B cell (primary cell): ENCODE measurements at regions not wholly inside any gene's neighbourhood (a gene's known extent, or its start where the extent isn't known, plus 50 kb on each side); places are given as distances from the start of the nearest gene placed in this dataset.

ENCODE experiments used
- ATAC-seq: fragments of 200-7000 bp; cut with Tn5 transposase; one replicate; pipeline ENCODE4 v1.10.0; 2021; ENCODE audit warnings: low read depth, mild to moderate bottlenecking, moderate number of reproducible peaks, moderate library complexity
- CTCF ChIA-PET: fragments of 350-600 bp; sonication (Branson Sonifier 250); formaldehyde crosslinking; loops from one replicate; lab custom pipeline; 2021; ENCODE audit warnings: antibody characterized with exemption, inconsistent platforms; lab: Charles Lee
- POLR2A ChIA-PET: fragments of 350-600 bp; sonication (Branson Sonifier 250); formaldehyde crosslinking; loops from one replicate; lab custom pipeline; 2021; ENCODE audit warnings: antibody characterized with exemption; lab: Charles Lee
- DNase-seq: peaks from one replicate; pipeline ENCODE4 v3.0.0; 2013
- H2AFZ ChIP-seq: 2 replicates; pipeline ENCODE4 v1.6.1; 2012; ENCODE audit warnings: mild to moderate bottlenecking, low read depth, low read length; ENCODE audit not compliant: insufficient read depth, poor library complexity, severe bottlenecking
- H3K27ac ChIP-seq, 2 donors: 1 replicate in 1 of 2; 2 replicates in 1 of 2; pipeline ENCODE4 v1.5.1; 2012 to 2013; ENCODE audit warnings: low read length in 2 of 2, mild to moderate bottlenecking in 2 of 2, moderate library complexity in 1 of 2
- H3K27me3 ChIP-seq, 4 experiments: fragments of 200-600 bp in 1 of 4; sonication (generic) in 1 of 4; replicated peaks in 1 of 4; 1 replicate in 2 of 4; 2 replicates in 2 of 4; pipeline versions ENCODE4 v1.6.1 to v1.7.0; 2013 to 2016; ENCODE audit warnings: low read length in 3 of 4, mild to moderate bottlenecking in 2 of 4, mixed read lengths in 1 of 4, moderate library complexity in 1 of 4; ENCODE audit not compliant: insufficient read depth in 4 of 4, control insufficient read depth in 3 of 4; ENCODE audit errors: control extremely low read depth in 1 of 4
- H3K36me3 ChIP-seq, 2 experiments: replicated peaks in 1 of 2; 1 replicate in 1 of 2; 2 replicates in 1 of 2; pipeline versions ENCODE4 v1.6.1 to v1.7.1; 2013; ENCODE audit warnings: low read length in 1 of 2; ENCODE audit not compliant: insufficient read depth in 2 of 2, control insufficient read depth in 1 of 2; ENCODE audit errors: control extremely low read depth in 1 of 2, extremely low read depth in 1 of 2
- H3K4me1 ChIP-seq, 2 donors: fragments of 200-600 bp in 1 of 2; sonication (generic) in 1 of 2; 1 replicate in 1 of 2; 2 replicates in 1 of 2; pipeline versions ENCODE4 v1.5.1 to v1.6.1; 2013 to 2017; ENCODE audit warnings: low read length in 2 of 2; ENCODE audit not compliant: control insufficient read depth in 2 of 2, insufficient read depth in 2 of 2
- H3K4me2 ChIP-seq: replicated peaks from 2 replicates; pipeline ENCODE3; 2012; ENCODE audit warnings: mild to moderate bottlenecking, low read depth, low read length; ENCODE audit not compliant: poor library complexity, severe bottlenecking
- H3K4me3 ChIP-seq, 5 experiments: fragments of 200-600 bp in 1 of 5; sonication (generic) in 1 of 5; 1 replicate in 3 of 5; 2 replicates in 2 of 5; pipeline versions ENCODE4 v1.5.1 to v1.7.0; 2011 to 2016; ENCODE audit warnings: low read length in 4 of 5, mild to moderate bottlenecking in 4 of 5, low read depth in 2 of 5, control low read depth in 1 of 5, moderate library complexity in 1 of 5; ENCODE audit not compliant: insufficient read depth in 1 of 5; ENCODE audit errors: control extremely low read depth in 1 of 5, extremely low read depth in 1 of 5
- H3K79me2 ChIP-seq: fragments of 200-600 bp; sonication (generic); one replicate; pipeline ENCODE4 v1.6.0; 2016; ENCODE audit warnings: low read length; ENCODE audit not compliant: control insufficient read depth, insufficient read depth
- H3K9ac ChIP-seq: fragments of 200-600 bp; sonication (generic); 2 replicates; pipeline ENCODE4 v1.6.1; 2017; ENCODE audit warnings: mild to moderate bottlenecking, low read length, moderate library complexity
- H3K9me3 ChIP-seq, 3 donors: one replicate each; pipeline versions ENCODE4 v1.6.1 to v1.7.1; 2013; ENCODE audit warnings: low read length in 2 of 3; ENCODE audit not compliant: control insufficient read depth in 2 of 3, insufficient read depth in 1 of 3; ENCODE audit errors: control extremely low read depth in 1 of 3
- H4K20me1 ChIP-seq: 2 replicates; pipeline ENCODE4 v1.6.0; 2012; ENCODE audit warnings: mild to moderate bottlenecking, low read length; ENCODE audit not compliant: insufficient read depth, control insufficient read depth, poor library complexity, severe bottlenecking
- H3K27ac Mint-ChIP-seq: one replicate; pipeline ENCODE4 v1.8.0; 2021; ENCODE audit warnings: mixed read lengths
- H3K27me3 Mint-ChIP-seq: one replicate; pipeline ENCODE4 v1.8.0; 2021; ENCODE audit warnings: mixed read lengths
- H3K4me1 Mint-ChIP-seq: one replicate; pipeline ENCODE4 v1.8.0; 2021; ENCODE audit warnings: mixed read lengths
- H3K4me3 Mint-ChIP-seq: one replicate; pipeline ENCODE4 v1.8.0; 2021; ENCODE audit warnings: mixed read lengths
- H3K9me3 Mint-ChIP-seq: one replicate; pipeline ENCODE4 v1.8.0; 2022; ENCODE audit warnings: mixed read lengths; ENCODE audit not compliant: insufficient read depth
- CTCF ChIP-seq: fragments of 200-600 bp; IDR thresholded peaks from one replicate; pipeline ENCODE4 v1.8.0; 2022; ENCODE audit warnings: antibody characterized with exemption, mild to moderate bottlenecking
- EZH2 ChIP-seq: IDR thresholded peaks from 2 replicates; pipeline ENCODE4 v1.6.1; 2012; ENCODE audit warnings: borderline replicate concordance, low read depth, mild to moderate bottlenecking, moderate library complexity, low read length; ENCODE audit not compliant: insufficient read depth, poor library complexity, severe bottlenecking
- WGBS: methylation state at CpG from one replicate; pipeline ENCODE4 v1.1.5; 2013; ENCODE audit warnings: missing lambda C conversion rate; ENCODE audit not compliant: insufficient coverage; 5-methylcytosine and 5-hydroxymethylcytosine counted together
- intact Hi-C: fragments of 100-400 bp; cut with micrococcal nuclease; formaldehyde crosslinking; loops from one replicate; pipeline ENCODE4 v1.10.0; 2022

GRCh38 chr3:132963786-132964185, 74.4 kb upstream of the TMEM108 start:
- POLR2A ChIA-PET: no interaction called here
- CTCF ChIA-PET: no interaction called here
- no peaks in the 10 kb centered on the region for H3K9me3 Mint-ChIP-seq
- H3K27ac ChIP-seq: no peak overlapping the region
- no peaks in the 10 kb centered on the region for H3K4me1 ChIP-seq
- H2AFZ ChIP-seq: no peak overlapping the region
- H3K27ac Mint-ChIP-seq: no peak overlapping the region
- H3K27me3 ChIP-seq: no peaks in the 10 kb centered on the region
- H3K79me2 ChIP-seq: no peaks in the 10 kb centered on the region
- no peak overlapping the region for H3K9ac ChIP-seq
- H3K27me3 Mint-ChIP-seq: peaks cover 5% of the 10 kb centered on the region
- H3K36me3 ChIP-seq: no peaks in the 10 kb centered on the region
- no peak for ATAC-seq
- H3K9me3 ChIP-seq: no peaks in the 10 kb centered on the region
- H3K4me2 ChIP-seq: no peak overlapping the region
- no peaks in the 10 kb centered on the region for H4K20me1 ChIP-seq
- intact Hi-C loops: no loop called here
- no peaks in the 10 kb centered on the region for H3K4me1 Mint-ChIP-seq
- 0% methylated on average over 1 of the region's 2 CpGs for WGBS
- no peak overlapping the region for H3K4me3 Mint-ChIP-seq
- no peak overlapping the region for H3K4me3 ChIP-seq
- DNase-seq: no peak
- TF ChIP-seq CTCF (no peak), EZH2 (no peak)

GRCh38 chr3:132961991-132962390, 76.2 kb upstream of the TMEM108 start:
- Histone ChIP-seq H3K9me3 (no peaks in the 10 kb centered on the region), H3K4me1 (no peaks in the 10 kb centered on the region), H2AFZ (no peak overlapping the region), H3K4me3 (no peak overlapping the region), H3K79me2 (no peaks in the 10 kb centered on the region), H3K36me3 (no peaks in the 10 kb centered on the region), H3K27ac (no peak overlapping the region), H3K4me2 (no peak overlapping the region), H4K20me1 (no peaks in the 10 kb centered on the region), H3K9ac (no peak overlapping the region), H3K27me3 (no peaks in the 10 kb centered on the region)
- CTCF ChIA-PET: no interaction called here
- Mint-ChIP-seq H3K4me3 (no peak overlapping the region), H3K27ac (no peak overlapping the region), H3K4me1 (no peaks in the 10 kb centered on the region), H3K9me3 (no peaks in the 10 kb centered on the region), H3K27me3 (peaks cover 10% of the 10 kb centered on the region)
- WGBS: 100% methylated on average over 1 of the region's 1 CpG
- TF ChIP-seq CTCF (no peak), EZH2 (no peak)
- POLR2A ChIA-PET: no interaction called here
- DNase-seq: no peak
- intact Hi-C loops: no loop called here
- ATAC-seq: no peak
